ENCODE measurements at regions not wholly inside any gene's neighbourhood (a gene's known extent, or its start where the extent isn't known, plus 50 kb on each side); places are given as distances from the start of the nearest gene placed in this dataset.

DNA sequence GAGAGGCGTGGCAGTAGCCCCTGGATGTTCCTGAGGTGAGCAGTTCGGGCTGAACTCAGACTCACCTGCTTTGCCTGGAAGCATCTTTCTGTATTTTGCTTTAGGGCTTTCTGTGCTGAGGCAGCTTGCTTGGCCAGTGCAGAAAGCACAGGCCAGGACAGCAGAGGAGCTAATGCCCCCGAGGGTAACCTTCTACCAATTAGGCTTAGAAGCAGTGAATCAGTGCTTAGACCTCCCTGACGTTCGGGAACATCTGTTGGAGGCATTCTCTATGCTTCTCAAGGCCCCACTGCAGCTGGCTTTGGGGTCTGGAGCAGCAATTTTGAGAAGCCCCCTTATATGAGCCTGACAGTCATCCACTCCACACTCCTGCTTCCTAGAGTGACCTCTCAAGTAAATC, 350.7 kb upstream of the PROK2 start:
- Histone ChIP-seq H3K36me3 (no peaks in the 10 kb centered on the region), H3K27ac (no peak overlapping the region), H3K4me1 (no peaks in the 10 kb centered on the region), H3K27me3 (ENCODE audit: low read depth) (no peaks in the 10 kb centered on the region), H3K4me3 (no peak overlapping the region), H3K9me3 (no peaks in the 10 kb centered on the region)
- intact Hi-C loops (cut with DNase I), result no loop called here
- TF ChIP-seq, protein P1, sequence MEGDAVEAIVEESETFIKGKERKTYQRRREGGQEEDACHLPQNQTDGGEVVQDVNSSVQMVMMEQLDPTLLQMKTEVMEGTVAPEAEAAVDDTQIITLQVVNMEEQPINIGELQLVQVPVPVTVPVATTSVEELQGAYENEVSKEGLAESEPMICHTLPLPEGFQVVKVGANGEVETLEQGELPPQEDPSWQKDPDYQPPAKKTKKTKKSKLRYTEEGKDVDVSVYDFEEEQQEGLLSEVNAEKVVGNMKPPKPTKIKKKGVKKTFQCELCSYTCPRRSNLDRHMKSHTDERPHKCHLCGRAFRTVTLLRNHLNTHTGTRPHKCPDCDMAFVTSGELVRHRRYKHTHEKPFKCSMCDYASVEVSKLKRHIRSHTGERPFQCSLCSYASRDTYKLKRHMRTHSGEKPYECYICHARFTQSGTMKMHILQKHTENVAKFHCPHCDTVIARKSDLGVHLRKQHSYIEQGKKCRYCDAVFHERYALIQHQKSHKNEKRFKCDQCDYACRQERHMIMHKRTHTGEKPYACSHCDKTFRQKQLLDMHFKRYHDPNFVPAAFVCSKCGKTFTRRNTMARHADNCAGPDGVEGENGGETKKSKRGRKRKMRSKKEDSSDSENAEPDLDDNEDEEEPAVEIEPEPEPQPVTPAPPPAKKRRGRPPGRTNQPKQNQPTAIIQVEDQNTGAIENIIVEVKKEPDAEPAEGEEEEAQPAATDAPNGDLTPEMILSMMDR (IDR thresholded peaks at IDR 0.05), result no peak
- ATAC-seq (no peak), DNase-seq (no peak)

DNA sequence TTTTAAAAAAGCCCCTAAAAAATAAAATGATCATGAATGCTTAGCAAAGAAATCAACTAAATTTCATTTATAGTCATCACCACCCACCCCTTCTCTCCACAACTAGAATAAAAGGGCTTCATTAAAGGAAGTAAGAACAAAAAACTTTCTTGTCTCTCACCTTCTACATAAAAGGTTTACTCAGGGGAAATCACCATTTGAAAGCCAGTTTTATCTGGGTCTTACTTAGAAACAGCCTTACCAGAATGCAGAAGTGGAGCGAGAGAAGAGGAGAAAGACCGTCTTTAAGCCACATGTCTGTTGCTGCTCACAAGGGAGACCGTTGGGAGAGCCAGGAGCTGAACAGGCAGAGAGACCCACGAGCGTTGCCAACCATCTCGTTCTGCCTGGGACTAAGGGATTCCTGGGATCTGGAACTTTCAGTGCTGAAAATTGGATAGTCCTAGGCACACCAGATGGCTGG, 350.1 kb upstream of the PROK2 start:
- Histone ChIP-seq H3K27ac (no peak overlapping the region), H3K9me3 (no peaks in the 10 kb centered on the region), H3K27me3 (ENCODE audit: low read depth) (no peaks in the 10 kb centered on the region), H3K4me3 (no peak overlapping the region), H3K36me3 (no peaks in the 10 kb centered on the region), H3K4me1 (no peaks in the 10 kb centered on the region)
- TF ChIP-seq, protein P1 (IDR thresholded peaks at IDR 0.05), result no peak
- DNase-seq (no peak), ATAC-seq (no peak)
- intact Hi-C loops (cut with DNase I), result no loop called here

DNA sequence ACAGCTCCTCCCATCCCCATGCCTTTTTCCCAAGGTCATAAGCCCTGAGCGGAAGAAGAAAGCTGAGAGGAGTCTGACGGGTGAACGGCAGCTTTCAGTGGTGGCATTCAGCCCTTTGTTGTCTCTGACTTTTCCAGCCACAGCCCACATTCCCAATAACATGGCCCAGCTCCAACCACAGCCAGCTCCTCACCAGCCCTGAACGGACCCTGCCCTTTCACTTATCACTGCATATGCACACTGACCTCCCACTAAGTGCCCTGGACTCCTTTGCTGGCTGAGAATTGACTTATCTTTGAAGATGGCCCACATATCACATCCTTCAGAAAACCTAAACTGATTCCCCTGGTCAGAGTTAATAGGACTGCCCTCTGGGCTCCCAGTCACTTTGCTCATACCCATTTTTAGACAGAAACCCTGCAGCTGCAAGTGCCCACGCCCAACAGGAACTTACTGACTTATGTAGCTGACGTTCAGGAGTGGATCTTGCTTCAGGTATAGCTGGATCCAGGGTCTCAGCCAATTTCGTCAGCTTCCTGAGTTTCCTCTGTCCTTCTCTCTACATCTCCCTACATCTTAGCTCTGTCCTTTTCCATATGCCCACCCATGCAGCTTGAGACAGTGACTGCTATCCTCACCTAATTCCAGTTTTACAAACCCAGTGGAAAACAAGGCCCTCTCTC, 348.5 kb upstream of the PROK2 start:
- H3K4me3 ChIP-seq, result no peak overlapping the region
- DNase-seq (no peak), ATAC-seq (no peak)
- TF ChIP-seq, protein P1 (IDR thresholded peaks at IDR 0.05), result no peak
- H3K9me3 ChIP-seq, result no peaks in the 10 kb centered on the region
- no peak overlapping the region for H3K27ac ChIP-seq
- H3K4me1 ChIP-seq, result no peaks in the 10 kb centered on the region
- H3K36me3 ChIP-seq, result no peaks in the 10 kb centered on the region
- intact Hi-C loops (cut with DNase I), result no loop called here
- H3K27me3 ChIP-seq (ENCODE audit: low read depth), result no peaks in the 10 kb centered on the region

DNA sequence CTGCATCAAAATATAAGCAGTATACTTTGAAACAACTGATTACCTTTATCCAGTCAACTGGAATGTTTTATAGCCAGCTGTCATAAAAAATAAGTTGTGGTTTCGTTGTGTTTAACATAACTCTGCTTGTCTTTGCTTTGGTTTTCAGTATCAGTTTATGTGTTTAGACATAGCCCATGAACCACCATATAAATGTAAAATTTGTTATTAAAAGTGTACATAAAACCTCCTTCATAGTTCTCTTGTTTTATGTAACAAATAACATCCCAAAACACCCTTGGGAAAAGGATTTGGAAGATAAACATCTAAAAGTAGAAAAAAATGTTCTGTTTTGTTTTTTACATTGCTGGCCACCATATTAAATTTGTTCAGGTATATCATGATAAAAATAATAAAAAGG, 347.0 kb upstream of the PROK2 start:
- DNase-seq (no peak), ATAC-seq (no peak)
- Histone ChIP-seq H3K9me3 (no peaks in the 10 kb centered on the region), H3K27me3 (ENCODE audit: low read depth) (no peaks in the 10 kb centered on the region), H3K4me3 (no peak overlapping the region), H3K4me1 (no peaks in the 10 kb centered on the region), H3K36me3 (no peaks in the 10 kb centered on the region), H3K27ac (no peak overlapping the region)
- intact Hi-C loops (cut with DNase I), result no loop called here
- TF ChIP-seq, protein P1 (IDR thresholded peaks at IDR 0.05), result no peak

DNA sequence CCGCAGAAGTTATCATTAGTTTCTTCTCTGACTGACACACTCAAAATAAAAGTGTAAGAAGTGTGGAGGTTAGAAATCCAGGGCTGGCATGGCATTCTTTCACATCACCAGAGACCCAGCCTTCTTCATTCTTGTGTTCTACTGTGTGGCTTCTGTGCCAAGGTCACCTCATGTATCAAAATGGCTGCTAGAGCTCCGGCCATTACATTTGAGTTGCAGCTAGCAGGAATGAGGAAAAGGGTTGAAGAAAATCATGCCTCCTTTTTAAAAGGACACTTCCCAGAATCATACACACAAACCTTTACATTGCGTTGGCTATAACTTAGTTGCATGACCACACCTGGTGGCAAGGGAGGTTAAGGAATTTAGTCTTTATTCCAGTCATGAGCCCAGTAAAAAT, 345.6 kb upstream of the PROK2 start:
- TF ChIP-seq, protein P1 (IDR thresholded peaks at IDR 0.05), result no peak
- Histone ChIP-seq H3K4me3 (no peak overlapping the region), H3K27ac (no peak overlapping the region), H3K9me3 (no peaks in the 10 kb centered on the region), H3K27me3 (ENCODE audit: low read depth) (no peaks in the 10 kb centered on the region), H3K36me3 (no peaks in the 10 kb centered on the region), H3K4me1 (no peaks in the 10 kb centered on the region)
- intact Hi-C loops (cut with DNase I), result no loop called here
- ATAC-seq, result no peak
- DNase-seq, result no peak
